ENCODE measurements at regions not wholly inside any gene's neighbourhood (a gene's known extent, or its start where the extent isn't known, plus 50 kb on each side); places are given as distances from the start of the nearest gene placed in this dataset.

GRCh38 chr3:175932586-175932985 lies 1073.5 kb downstream of the NAALADL2 start:
- TF ChIP-seq GABPA (IDR thresholded peaks at IDR 0.05; ENCODE audit: low read depth) (no peak), SPI1 (IDR thresholded peaks at IDR 0.05; ENCODE audit: borderline replicate concordance, low read depth) (no peak), CTCF (IDR thresholded peaks at IDR 0.05; ENCODE audit: insufficient read depth, low read length) (no peak), POLR2AphosphoS5 (IDR thresholded peaks at IDR 0.05; ENCODE audit: low read depth) (no peak)
- TF ChIP-seq, protein P1, sequence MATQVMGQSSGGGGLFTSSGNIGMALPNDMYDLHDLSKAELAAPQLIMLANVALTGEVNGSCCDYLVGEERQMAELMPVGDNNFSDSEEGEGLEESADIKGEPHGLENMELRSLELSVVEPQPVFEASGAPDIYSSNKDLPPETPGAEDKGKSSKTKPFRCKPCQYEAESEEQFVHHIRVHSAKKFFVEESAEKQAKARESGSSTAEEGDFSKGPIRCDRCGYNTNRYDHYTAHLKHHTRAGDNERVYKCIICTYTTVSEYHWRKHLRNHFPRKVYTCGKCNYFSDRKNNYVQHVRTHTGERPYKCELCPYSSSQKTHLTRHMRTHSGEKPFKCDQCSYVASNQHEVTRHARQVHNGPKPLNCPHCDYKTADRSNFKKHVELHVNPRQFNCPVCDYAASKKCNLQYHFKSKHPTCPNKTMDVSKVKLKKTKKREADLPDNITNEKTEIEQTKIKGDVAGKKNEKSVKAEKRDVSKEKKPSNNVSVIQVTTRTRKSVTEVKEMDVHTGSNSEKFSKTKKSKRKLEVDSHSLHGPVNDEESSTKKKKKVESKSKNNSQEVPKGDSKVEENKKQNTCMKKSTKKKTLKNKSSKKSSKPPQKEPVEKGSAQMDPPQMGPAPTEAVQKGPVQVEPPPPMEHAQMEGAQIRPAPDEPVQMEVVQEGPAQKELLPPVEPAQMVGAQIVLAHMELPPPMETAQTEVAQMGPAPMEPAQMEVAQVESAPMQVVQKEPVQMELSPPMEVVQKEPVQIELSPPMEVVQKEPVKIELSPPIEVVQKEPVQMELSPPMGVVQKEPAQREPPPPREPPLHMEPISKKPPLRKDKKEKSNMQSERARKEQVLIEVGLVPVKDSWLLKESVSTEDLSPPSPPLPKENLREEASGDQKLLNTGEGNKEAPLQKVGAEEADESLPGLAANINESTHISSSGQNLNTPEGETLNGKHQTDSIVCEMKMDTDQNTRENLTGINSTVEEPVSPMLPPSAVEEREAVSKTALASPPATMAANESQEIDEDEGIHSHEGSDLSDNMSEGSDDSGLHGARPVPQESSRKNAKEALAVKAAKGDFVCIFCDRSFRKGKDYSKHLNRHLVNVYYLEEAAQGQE (IDR thresholded peaks at IDR 0.05; ENCODE audit: insufficient replicate concordance, low read depth), result no peak
- Histone ChIP-seq H3K27ac (replicated peaks) (no peak overlapping the region), H3K4me3 (replicated peaks; ENCODE audit: insufficient read depth, low read length) (no peak overlapping the region), H3K27me3 (ENCODE audit: insufficient read depth, poor library complexity, severe bottlenecking) (no peaks in the 10 kb centered on the region)
- no peak for DNase-seq (ENCODE audit: low read depth in 1 of 2, low spot score in 1 of 2)

DNA sequence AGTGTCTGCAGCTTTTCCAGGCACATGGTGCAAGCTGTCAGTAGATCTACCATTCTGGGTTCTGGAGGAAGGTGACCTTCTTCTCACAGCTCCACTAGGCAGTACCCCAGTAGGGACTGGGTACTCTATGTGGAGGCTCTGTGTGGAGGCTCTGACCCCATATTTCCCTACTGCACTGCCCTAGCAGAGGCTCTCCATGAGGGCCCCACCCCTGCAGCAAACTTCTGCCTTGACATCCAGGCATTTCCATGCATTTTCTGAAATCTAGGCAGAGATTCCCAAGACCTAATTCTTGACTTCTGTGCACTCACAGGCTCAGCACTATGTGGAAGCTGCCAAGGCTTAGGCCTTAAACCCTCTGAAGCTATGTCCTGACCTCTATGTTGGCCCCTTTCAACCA lies 1060.0 kb downstream of the NAALADL2 start:
- Histone ChIP-seq H3K4me3 (replicated peaks; ENCODE audit: insufficient read depth, low read length) (no peak overlapping the region), H3K27ac (replicated peaks) (no peak overlapping the region), H3K27me3 (ENCODE audit: insufficient read depth, poor library complexity, severe bottlenecking) (no peaks in the 10 kb centered on the region)
- DNase-seq (ENCODE audit: low read depth in 1 of 2, low spot score in 1 of 2), result no peak
- no peak for TF ChIP-seq SPI1 (IDR thresholded peaks at IDR 0.05; ENCODE audit: borderline replicate concordance, low read depth)

DNA sequence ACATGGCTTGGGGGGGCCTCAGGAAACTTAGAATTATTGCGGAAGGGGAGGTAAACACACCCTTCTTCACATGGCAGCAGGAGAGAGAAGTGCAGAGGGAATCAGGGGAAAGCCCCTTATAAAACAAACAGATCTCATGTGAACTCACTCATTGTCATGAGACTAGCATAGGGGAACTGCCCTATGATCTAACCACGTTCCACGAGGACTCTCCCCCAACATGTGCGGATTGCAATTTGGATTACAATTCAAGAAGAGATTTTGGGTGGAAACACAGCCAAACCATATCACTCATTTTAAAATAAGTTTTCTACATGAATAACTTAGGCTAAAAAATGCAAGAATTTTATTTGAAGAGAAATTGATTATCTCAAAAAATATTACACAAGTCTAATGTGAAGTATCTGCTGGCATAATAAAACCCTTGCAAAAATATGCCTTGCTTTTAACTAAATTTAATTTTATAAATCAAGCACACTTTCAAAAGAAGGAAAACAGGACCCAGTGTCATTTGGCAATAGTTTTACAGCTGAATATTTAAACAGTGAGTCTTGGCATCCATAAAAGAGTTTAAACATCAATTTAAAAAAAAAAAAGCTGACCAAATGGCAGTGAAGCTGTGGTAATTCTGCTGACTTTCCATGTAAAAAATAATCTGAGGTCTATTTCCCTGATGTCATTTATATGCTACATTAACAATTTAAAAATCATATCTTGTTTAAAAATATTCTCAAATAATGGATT lies 1057.2 kb downstream of the NAALADL2 start:
- no peak for DNase-seq (ENCODE audit: low read depth in 1 of 2, low spot score in 1 of 2)
- Histone ChIP-seq H3K4me3 (replicated peaks; ENCODE audit: insufficient read depth, low read length) (no peak overlapping the region), H3K27ac (replicated peaks) (no peak overlapping the region), H3K27me3 (ENCODE audit: insufficient read depth, poor library complexity, severe bottlenecking) (no peaks in the 10 kb centered on the region)
- no peak for TF ChIP-seq POLR2AphosphoS5 (IDR thresholded peaks at IDR 0.05; ENCODE audit: low read depth)
- TF ChIP-seq GABPA (IDR thresholded peaks at IDR 0.05; ENCODE audit: low read depth), result no peak
- no peak for TF ChIP-seq CTCF (IDR thresholded peaks at IDR 0.05; ENCODE audit: insufficient read depth, low read length)
- TF ChIP-seq, protein P1 (IDR thresholded peaks at IDR 0.05; ENCODE audit: insufficient replicate concordance, low read depth), result no peak
- no peak for TF ChIP-seq SPI1 (IDR thresholded peaks at IDR 0.05; ENCODE audit: borderline replicate concordance, low read depth)

GRCh38 chr3:175914785-175915184 lies 1055.7 kb downstream of the NAALADL2 start:
- Histone ChIP-seq H3K27me3 (ENCODE audit: insufficient read depth, poor library complexity, severe bottlenecking) (no peaks in the 10 kb centered on the region), H3K4me3 (replicated peaks; ENCODE audit: insufficient read depth, low read length) (no peak overlapping the region), H3K27ac (replicated peaks) (no peak overlapping the region)
- no peak for DNase-seq (ENCODE audit: low read depth in 1 of 2, low spot score in 1 of 2)
- TF ChIP-seq POLR2AphosphoS5 (IDR thresholded peaks at IDR 0.05; ENCODE audit: low read depth) (no peak), GABPA (IDR thresholded peaks at IDR 0.05; ENCODE audit: low read depth) (no peak), SPI1 (IDR thresholded peaks at IDR 0.05; ENCODE audit: borderline replicate concordance, low read depth) (no peak), CTCF (IDR thresholded peaks at IDR 0.05; ENCODE audit: insufficient read depth, low read length) (no peak)
- TF ChIP-seq, protein P1 (IDR thresholded peaks at IDR 0.05; ENCODE audit: insufficient replicate concordance, low read depth), result no peak
